WERI-Rb-1 (cell line): ENCODE measurements at regions not wholly inside any gene's neighbourhood (a gene's known extent, or its start where the extent isn't known, plus 50 kb on each side); places are given as distances from the start of the nearest gene placed in this dataset.

ENCODE experiments used
- DNase-seq: peaks from one replicate; pipeline ENCODE4 v3.0.0-alpha.2; 2020
- H3K27ac ChIP-seq: fragments of 250-450 bp; sonication (Bioruptor Pico); 2 replicates; pipeline ENCODE4 v1.5.1; 2020; ENCODE audit warnings: mild to moderate bottlenecking, moderate library complexity
- H3K27me3 ChIP-seq: fragments of 250-450 bp; sonication (Bioruptor Pico); 2 replicates; pipeline ENCODE4 v1.5.1; 2021; ENCODE audit warnings: mild to moderate bottlenecking, low read depth, moderate library complexity; ENCODE audit not compliant: insufficient read depth, severe bottlenecking
- H3K36me3 ChIP-seq: fragments of 250-450 bp; sonication (Bioruptor Pico); 2 replicates; pipeline ENCODE4 v1.5.1; 2020; ENCODE audit warnings: mild to moderate bottlenecking, moderate library complexity
- H3K4me3 ChIP-seq: 2 replicates; pipeline ENCODE4 v1.5.1; 2011; ENCODE audit warnings: low read depth, mild to moderate bottlenecking, control low read depth, low read length
- H3K9me3 ChIP-seq: fragments of 250-450 bp; sonication (Bioruptor Pico); 2 replicates; pipeline ENCODE4 v1.5.1; 2021; ENCODE audit warnings: mild to moderate bottlenecking, moderate library complexity; ENCODE audit not compliant: severe bottlenecking
- TF ChIP-seq, protein P1 (sequence below): IDR thresholded peaks from 2 replicates; pipeline ENCODE4 v1.5.1; 2011; ENCODE audit warnings: low read depth, mild to moderate bottlenecking, control low read depth, inconsistent platforms, low read length

DNA sequence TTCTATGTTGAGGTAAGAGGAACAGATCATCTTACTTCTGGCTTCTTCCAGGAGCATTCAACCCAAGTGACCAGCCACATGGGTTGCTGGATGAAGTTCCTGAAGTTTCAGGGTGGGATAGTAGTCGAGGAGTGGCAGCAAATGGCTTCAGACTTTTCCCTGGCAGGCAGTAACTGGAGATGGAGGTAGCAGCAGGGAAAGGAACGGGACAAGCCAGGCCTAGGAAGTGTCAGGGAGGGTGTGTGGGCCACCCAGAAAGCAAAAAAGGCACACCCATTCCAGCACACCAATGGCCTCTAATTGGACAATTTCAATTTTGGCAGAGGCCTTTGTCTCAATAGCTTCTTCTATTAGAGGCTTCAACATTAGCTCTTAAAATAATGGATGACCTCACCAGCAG, 498.6 kb upstream of the ATP11B start:
- peaks cover 68% of the 10 kb centered on the region for H3K27me3 ChIP-seq
- H3K36me3 ChIP-seq = no peaks in the 10 kb centered on the region
- no peaks in the 10 kb centered on the region for H3K9me3 ChIP-seq
- H3K27ac ChIP-seq = no peak overlapping the region
- no peak overlapping the region for H3K4me3 ChIP-seq
- DNase-seq = no peak
- TF ChIP-seq, protein P1, sequence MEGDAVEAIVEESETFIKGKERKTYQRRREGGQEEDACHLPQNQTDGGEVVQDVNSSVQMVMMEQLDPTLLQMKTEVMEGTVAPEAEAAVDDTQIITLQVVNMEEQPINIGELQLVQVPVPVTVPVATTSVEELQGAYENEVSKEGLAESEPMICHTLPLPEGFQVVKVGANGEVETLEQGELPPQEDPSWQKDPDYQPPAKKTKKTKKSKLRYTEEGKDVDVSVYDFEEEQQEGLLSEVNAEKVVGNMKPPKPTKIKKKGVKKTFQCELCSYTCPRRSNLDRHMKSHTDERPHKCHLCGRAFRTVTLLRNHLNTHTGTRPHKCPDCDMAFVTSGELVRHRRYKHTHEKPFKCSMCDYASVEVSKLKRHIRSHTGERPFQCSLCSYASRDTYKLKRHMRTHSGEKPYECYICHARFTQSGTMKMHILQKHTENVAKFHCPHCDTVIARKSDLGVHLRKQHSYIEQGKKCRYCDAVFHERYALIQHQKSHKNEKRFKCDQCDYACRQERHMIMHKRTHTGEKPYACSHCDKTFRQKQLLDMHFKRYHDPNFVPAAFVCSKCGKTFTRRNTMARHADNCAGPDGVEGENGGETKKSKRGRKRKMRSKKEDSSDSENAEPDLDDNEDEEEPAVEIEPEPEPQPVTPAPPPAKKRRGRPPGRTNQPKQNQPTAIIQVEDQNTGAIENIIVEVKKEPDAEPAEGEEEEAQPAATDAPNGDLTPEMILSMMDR = no peak

DNA sequence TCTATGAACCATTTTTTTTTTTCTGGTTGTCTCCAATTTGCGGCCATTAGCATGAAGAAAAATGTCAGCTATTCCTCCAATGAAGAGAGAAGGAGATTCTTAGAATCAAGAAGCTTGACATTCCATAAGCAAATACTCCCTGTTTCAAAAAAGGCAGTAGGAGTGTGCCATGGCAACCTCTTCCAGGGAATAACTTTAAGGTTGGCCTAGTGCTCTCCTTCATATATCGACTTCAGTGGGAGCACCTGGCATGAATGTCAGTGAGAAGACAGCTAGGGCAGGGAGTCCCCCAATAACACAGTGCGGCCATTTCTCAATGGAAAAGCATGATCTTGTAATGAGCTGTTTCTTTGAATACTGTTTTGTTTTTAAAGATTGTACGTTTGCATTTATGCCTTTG, 493.0 kb upstream of the ATP11B start:
- Histone ChIP-seq H3K27me3 (peaks cover 75% of the 10 kb centered on the region), H3K9me3 (no peaks in the 10 kb centered on the region), H3K27ac (no peak overlapping the region), H3K36me3 (no peaks in the 10 kb centered on the region), H3K4me3 (no peak overlapping the region)
- TF ChIP-seq, protein P1 = no peak
- no peak for DNase-seq

DNA sequence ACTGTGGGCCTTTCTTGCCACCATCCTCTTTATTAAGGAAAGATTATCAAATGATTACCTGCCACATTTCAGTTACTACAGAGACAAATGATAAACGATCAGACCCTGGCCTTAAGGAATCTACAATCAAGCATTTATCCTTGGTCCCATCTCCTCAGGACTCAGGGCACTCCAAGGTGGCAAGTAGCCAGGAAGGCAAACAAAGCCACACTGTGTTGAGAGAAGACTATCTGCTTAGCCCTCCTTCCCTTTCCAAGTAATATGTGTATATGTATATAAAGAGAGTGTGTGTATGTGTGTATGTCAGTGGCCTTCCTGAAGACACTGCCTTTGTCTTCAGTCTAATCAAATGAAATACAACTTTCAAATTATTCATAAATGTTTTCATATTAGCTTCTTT, 490.1 kb upstream of the ATP11B start:
- Histone ChIP-seq H3K9me3 (no peaks in the 10 kb centered on the region), H3K27ac (no peak overlapping the region), H3K4me3 (no peak overlapping the region), H3K36me3 (no peaks in the 10 kb centered on the region), H3K27me3 (peaks cover 69% of the 10 kb centered on the region)
- TF ChIP-seq, protein P1 = no peak
- no peak for DNase-seq

DNA sequence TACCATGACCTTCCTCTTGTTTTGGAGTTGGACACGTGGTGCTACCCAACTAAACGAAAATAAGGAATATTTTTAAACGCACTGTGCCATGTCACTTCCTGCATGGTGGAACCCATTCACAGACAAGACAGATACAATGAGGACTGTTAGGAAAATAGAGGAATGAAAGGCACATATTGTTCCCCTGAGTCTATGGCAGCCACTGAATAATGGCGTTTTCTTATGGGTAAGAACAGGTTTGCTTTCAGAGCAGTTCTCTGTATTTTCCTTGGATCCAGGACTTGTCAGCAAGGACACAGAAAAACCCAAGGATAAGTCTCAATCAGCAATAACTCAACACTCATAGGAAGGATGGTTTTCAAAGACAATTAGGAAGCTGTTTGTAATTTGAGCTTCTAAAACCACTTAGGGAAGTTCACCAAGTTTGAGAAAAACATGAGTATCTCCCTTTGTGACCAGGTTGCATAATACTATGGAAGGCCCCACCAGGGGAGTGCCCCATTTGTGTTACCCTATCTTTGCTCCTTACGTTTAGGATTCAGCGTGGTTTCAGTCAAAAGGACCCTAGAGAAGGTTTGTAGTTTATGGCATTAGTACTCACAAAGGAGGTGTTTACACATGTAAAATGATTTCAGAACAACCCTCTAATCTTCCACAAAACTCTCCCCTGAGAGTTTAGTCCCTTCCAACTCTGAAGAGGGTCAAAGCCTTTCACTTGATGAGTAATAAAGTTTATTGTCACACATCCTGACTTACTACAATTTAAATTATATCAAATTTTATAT, 487.2 kb upstream of the ATP11B start:
- Histone ChIP-seq H3K27ac (no peak overlapping the region), H3K27me3 (peaks cover 45% of the 10 kb centered on the region), H3K9me3 (no peaks in the 10 kb centered on the region), H3K36me3 (no peaks in the 10 kb centered on the region), H3K4me3 (no peak overlapping the region)
- DNase-seq = no peak
- TF ChIP-seq, protein P1 = no peak

DNA sequence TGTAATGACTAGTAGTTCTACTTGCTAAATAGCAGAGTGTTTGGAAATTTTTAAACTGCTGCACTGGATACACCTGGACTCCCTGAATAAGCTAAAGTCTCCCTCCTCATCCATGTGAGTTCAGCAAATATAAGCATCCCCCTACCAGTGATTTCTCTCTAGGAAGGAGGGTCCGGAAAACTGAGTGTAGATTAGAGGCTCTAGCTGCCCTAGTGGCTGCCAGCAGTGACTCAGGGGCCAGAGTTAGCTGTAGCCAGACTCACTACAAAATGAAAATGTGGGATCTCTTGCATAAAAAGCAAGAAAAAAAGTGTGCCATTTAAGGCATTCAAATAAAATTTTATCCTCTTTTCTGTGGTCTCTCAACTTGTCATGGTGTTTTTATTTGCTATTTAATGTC, 485.0 kb upstream of the ATP11B start:
- TF ChIP-seq, protein P1 = no peak
- H3K4me3 ChIP-seq = no peak overlapping the region
- no peaks in the 10 kb centered on the region for H3K9me3 ChIP-seq
- no peak for DNase-seq
- peaks cover 40% of the 10 kb centered on the region for H3K27me3 ChIP-seq
- H3K36me3 ChIP-seq = no peaks in the 10 kb centered on the region
- no peak overlapping the region for H3K27ac ChIP-seq

DNA sequence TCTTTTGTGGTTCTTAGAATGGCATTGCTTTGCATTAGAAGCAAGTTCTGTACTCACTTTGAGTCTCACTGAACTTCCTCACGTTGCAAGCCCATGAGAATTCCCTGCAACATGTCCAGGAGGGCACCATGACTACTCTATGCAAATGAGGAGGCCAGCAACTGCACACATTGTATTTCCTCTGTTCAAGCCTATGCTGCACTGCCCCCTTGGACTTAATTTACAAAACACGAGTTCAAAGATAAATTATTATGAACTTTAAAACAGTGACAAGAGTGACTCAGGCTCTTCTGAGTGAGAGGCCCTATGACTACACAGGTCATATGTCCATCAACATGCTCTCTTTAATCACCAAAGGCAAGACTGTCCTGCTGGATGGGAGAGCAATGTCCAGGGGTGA, 484.2 kb upstream of the ATP11B start:
- no peak overlapping the region for H3K27ac ChIP-seq
- no peaks in the 10 kb centered on the region for H3K36me3 ChIP-seq
- H3K9me3 ChIP-seq = no peaks in the 10 kb centered on the region
- H3K27me3 ChIP-seq = peaks cover 44% of the 10 kb centered on the region
- H3K4me3 ChIP-seq = no peak overlapping the region
- TF ChIP-seq, protein P1 = no peak
- no peak for DNase-seq
